ENCODE measurements at regions not wholly inside any gene's neighbourhood (a gene's known extent, or its start where the extent isn't known, plus 50 kb on each side); places are given as distances from the start of the nearest gene placed in this dataset.

DNA sequence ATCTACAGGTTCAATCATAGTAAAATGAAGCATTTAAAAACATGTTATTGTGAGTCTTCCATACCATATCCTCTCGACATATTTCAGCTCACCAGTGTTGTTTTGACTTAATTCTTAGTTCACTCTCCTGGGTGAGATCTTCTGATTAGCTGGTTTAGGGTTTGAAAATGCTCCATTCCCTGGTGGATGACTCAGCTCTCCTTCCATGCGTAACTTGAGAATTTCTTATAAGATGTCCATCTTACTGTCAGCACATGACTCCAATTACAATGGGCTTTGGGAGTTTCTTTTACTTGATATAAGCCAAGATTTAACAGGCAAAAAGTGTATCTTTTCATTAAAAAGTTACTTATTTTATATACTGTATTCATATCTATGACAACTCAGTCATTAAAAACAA lies 476.5 kb downstream of the BRINP3 start:
- Histone ChIP-seq H4K20me1 (replicated peaks; ENCODE audit: insufficient read depth) (no peaks in the 10 kb centered on the region), H3K36me3 (ENCODE audit: insufficient read depth) (no peaks in the 10 kb centered on the region), H3K79me2 (replicated peaks; ENCODE audit: insufficient read depth) (no peaks in the 10 kb centered on the region), H3F3A (replicated peaks; ENCODE audit: low read depth) (no peaks in the 10 kb centered on the region), H3K4me2 (no peak overlapping the region), H3K4me3 (no peak overlapping the region), H3K27me3 (ENCODE audit: insufficient read depth) (no peaks in the 10 kb centered on the region), H3K27ac (ENCODE audit: low read depth) (no peak overlapping the region), H2AFZ (peak overlapping the region; percentile 19; the same call in 1 of the 2 replicates), H3K9me2 (ENCODE audit: insufficient read depth) (no peaks in the 10 kb centered on the region), H3K4me1 (ENCODE audit: insufficient read depth) (0 out of 2 replicates have a peak, but pooled peaks cover 4% of the 10 kb centered on the region)
- Mint-ChIP-seq H3K27ac (peak overlapping the region; percentile 78), H3K4me3 (no peak overlapping the region), H3K27me3 (ENCODE audit: insufficient read depth, low read depth, poor library complexity) (peaks cover 2% of the 10 kb centered on the region), H3K9me3 (no peaks in the 10 kb centered on the region), H3K36me3 (ENCODE audit: low read depth) (no peaks in the 10 kb centered on the region), H3K4me1 (peaks cover 9% of the 10 kb centered on the region; the same call in 2 of the 3 replicates)
- DNase-seq (ENCODE audit: low spot score) = no peak
- no peak for TF ChIP-seq STAT1 (IDR thresholded peaks at IDR 0.05; ENCODE audit: unreplicated experiment)
- TF ChIP-seq, protein P1, sequence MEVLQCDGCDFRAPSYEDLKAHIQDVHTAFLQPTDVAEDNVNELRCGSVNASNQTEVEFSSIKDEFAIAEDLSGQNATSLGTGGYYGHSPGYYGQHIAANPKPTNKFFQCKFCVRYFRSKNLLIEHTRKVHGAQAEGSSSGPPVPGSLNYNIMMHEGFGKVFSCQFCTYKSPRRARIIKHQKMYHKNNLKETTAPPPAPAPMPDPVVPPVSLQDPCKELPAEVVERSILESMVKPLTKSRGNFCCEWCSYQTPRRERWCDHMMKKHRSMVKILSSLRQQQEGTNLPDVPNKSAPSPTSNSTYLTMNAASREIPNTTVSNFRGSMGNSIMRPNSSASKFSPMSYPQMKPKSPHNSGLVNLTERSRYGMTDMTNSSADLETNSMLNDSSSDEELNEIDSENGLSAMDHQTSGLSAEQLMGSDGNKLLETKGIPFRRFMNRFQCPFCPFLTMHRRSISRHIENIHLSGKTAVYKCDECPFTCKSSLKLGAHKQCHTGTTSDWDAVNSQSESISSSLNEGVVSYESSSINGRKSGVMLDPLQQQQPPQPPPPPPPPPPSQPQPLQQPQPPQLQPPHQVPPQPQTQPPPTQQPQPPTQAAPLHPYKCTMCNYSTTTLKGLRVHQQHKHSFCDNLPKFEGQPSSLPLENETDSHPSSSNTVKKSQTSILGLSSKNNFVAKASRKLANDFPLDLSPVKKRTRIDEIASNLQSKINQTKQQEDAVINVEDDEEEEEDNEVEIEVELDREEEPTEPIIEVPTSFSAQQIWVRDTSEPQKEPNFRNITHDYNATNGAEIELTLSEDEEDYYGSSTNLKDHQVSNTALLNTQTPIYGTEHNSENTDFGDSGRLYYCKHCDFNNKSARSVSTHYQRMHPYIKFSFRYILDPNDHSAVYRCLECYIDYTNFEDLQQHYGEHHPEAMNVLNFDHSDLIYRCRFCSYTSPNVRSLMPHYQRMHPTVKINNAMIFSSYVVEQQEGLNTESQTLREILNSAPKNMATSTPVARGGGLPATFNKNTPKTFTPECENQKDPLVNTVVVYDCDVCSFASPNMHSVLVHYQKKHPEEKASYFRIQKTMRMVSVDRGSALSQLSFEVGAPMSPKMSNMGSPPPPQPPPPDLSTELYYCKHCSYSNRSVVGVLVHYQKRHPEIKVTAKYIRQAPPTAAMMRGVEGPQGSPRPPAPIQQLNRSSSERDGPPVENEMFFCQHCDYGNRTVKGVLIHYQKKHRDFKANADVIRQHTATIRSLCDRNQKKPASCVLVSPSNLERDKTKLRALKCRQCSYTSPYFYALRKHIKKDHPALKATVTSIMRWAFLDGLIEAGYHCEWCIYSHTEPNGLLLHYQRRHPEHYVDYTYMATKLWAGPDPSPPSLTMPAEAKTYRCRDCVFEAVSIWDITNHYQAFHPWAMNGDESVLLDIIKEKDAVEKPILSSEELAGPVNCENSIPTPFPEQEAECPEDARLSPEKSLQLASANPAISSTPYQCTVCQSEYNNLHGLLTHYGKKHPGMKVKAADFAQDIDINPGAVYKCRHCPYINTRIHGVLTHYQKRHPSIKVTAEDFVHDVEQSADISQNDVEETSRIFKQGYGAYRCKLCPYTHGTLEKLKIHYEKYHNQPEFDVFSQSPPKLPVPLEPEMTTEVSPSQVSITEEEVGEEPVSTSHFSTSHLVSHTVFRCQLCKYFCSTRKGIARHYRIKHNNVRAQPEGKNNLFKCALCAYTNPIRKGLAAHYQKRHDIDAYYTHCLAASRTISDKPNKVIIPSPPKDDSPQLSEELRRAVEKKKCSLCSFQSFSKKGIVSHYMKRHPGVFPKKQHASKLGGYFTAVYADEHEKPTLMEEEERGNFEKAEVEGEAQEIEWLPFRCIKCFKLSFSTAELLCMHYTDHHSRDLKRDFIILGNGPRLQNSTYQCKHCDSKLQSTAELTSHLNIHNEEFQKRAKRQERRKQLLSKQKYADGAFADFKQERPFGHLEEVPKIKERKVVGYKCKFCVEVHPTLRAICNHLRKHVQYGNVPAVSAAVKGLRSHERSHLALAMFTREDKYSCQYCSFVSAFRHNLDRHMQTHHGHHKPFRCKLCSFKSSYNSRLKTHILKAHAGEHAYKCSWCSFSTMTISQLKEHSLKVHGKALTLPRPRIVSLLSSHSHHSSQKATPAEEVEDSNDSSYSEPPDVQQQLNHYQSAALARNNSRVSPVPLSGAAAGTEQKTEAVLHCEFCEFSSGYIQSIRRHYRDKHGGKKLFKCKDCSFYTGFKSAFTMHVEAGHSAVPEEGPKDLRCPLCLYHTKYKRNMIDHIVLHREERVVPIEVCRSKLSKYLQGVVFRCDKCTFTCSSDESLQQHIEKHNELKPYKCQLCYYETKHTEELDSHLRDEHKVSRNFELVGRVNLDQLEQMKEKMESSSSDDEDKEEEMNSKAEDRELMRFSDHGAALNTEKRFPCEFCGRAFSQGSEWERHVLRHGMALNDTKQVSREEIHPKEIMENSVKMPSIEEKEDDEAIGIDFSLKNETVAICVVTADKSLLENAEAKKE (CRISPR knock-in tag; IDR thresholded peaks at IDR 0.05) = no peak
- TF ChIP-seq, protein P2, sequence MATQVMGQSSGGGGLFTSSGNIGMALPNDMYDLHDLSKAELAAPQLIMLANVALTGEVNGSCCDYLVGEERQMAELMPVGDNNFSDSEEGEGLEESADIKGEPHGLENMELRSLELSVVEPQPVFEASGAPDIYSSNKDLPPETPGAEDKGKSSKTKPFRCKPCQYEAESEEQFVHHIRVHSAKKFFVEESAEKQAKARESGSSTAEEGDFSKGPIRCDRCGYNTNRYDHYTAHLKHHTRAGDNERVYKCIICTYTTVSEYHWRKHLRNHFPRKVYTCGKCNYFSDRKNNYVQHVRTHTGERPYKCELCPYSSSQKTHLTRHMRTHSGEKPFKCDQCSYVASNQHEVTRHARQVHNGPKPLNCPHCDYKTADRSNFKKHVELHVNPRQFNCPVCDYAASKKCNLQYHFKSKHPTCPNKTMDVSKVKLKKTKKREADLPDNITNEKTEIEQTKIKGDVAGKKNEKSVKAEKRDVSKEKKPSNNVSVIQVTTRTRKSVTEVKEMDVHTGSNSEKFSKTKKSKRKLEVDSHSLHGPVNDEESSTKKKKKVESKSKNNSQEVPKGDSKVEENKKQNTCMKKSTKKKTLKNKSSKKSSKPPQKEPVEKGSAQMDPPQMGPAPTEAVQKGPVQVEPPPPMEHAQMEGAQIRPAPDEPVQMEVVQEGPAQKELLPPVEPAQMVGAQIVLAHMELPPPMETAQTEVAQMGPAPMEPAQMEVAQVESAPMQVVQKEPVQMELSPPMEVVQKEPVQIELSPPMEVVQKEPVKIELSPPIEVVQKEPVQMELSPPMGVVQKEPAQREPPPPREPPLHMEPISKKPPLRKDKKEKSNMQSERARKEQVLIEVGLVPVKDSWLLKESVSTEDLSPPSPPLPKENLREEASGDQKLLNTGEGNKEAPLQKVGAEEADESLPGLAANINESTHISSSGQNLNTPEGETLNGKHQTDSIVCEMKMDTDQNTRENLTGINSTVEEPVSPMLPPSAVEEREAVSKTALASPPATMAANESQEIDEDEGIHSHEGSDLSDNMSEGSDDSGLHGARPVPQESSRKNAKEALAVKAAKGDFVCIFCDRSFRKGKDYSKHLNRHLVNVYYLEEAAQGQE (IDR thresholded peaks at IDR 0.05; ENCODE audit: unreplicated experiment) = no peak
- no peak for TF ChIP-seq ZNF331 (CRISPR knock-in tag; IDR thresholded peaks at IDR 0.05; ENCODE audit: low read depth)
- TF ChIP-seq NANOG (IDR thresholded peaks at IDR 0.05; ENCODE audit: borderline replicate concordance) = no peak
- no peak for TF ChIP-seq POLR2AphosphoS5 (IDR thresholded peaks at IDR 0.05; ENCODE audit: low read depth)
- no peak for TF ChIP-seq ZNF114 (CRISPR knock-in tag; IDR thresholded peaks at IDR 0.05)
- TF ChIP-seq EZH2phosphoT487 (IDR thresholded peaks at IDR 0.05; ENCODE audit: unreplicated experiment) = no peak
- TF ChIP-seq EZH2 (IDR thresholded peaks at IDR 0.05; ENCODE audit: low read depth, unreplicated experiment) = no peak
- TF ChIP-seq CREB1 (CRISPR knock-in tag; IDR thresholded peaks at IDR 0.05; ENCODE audit: low read depth) = no peak
- TF ChIP-seq JUNB (IDR thresholded peaks at IDR 0.05; ENCODE audit: unreplicated experiment) = no peak
- TF ChIP-seq, protein P3, sequence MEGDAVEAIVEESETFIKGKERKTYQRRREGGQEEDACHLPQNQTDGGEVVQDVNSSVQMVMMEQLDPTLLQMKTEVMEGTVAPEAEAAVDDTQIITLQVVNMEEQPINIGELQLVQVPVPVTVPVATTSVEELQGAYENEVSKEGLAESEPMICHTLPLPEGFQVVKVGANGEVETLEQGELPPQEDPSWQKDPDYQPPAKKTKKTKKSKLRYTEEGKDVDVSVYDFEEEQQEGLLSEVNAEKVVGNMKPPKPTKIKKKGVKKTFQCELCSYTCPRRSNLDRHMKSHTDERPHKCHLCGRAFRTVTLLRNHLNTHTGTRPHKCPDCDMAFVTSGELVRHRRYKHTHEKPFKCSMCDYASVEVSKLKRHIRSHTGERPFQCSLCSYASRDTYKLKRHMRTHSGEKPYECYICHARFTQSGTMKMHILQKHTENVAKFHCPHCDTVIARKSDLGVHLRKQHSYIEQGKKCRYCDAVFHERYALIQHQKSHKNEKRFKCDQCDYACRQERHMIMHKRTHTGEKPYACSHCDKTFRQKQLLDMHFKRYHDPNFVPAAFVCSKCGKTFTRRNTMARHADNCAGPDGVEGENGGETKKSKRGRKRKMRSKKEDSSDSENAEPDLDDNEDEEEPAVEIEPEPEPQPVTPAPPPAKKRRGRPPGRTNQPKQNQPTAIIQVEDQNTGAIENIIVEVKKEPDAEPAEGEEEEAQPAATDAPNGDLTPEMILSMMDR (conservative IDR thresholded peaks at IDR 0.05; ENCODE audit: low read depth in 2 of 2) = no peak
- no peak for TF ChIP-seq ETS1 (IDR thresholded peaks at IDR 0.05)
- no peak for ATAC-seq

All from GM23338 (cell line).